Neural cell (in vitro differentiated cells): ENCODE measurements at regions not wholly inside any gene's neighbourhood (a gene's known extent, or its start where the extent isn't known, plus 50 kb on each side); places are given as distances from the start of the nearest gene placed in this dataset.

Experiments
- H2AFZ ChIP-seq: fragments of 200-600, 300-800 bp; sonication (generic), shearing (Covaris generic); 2 replicates; pipeline ENCODE4 v1.6.0; 2014; ENCODE audit warnings: low read depth, mild to moderate bottlenecking, antibody characterized with exemption, low read length, moderate library complexity
- H3F3A ChIP-seq: fragments of 200-600 bp; shearing (Covaris generic); 2 replicates; pipeline ENCODE4 v1.6.1; 2016; ENCODE audit warnings: mild to moderate bottlenecking, moderate library complexity, mixed read lengths, antibody characterized with exemption, low read length; ENCODE audit not compliant: insufficient read depth, poor library complexity, severe bottlenecking
- H3K27ac ChIP-seq: fragments of 200-600, 300-800 bp; sonication (generic), shearing (Covaris generic); 2 replicates; pipeline ENCODE4 v1.5.1; 2014; ENCODE audit warnings: mild to moderate bottlenecking, low read length, moderate library complexity
- H3K27me3 ChIP-seq: fragments of 300-800, 200-600 bp; sonication (generic), shearing (Covaris generic); 2 replicates; pipeline ENCODE4 v1.6.0; 2014; ENCODE audit warnings: mild to moderate bottlenecking, low read depth, low read length, moderate library complexity; ENCODE audit not compliant: insufficient read depth
- H3K36me3 ChIP-seq: fragments of 300-800, 200-600 bp; sonication (generic), shearing (Covaris generic); 2 replicates; pipeline ENCODE4 v1.5.1; 2014; ENCODE audit warnings: mild to moderate bottlenecking, antibody characterized with exemption, low read length, moderate library complexity; ENCODE audit not compliant: insufficient read depth
- H3K4me2 ChIP-seq: fragments of 300-800, 200-600 bp; sonication (generic), shearing (Covaris generic); 2 replicates; pipeline ENCODE4 v1.6.0; 2014; ENCODE audit warnings: mild to moderate bottlenecking, low read length
- H3K4me3 ChIP-seq: fragments of 300-800, 200-600 bp; sonication (generic), shearing (Covaris generic); 2 replicates; pipeline ENCODE4 v1.5.1; 2014; ENCODE audit warnings: mild to moderate bottlenecking, low read length, moderate library complexity
- H3K79me2 ChIP-seq: fragments of 200-600 bp; shearing (Covaris generic); replicated peaks from 2 replicates; pipeline ENCODE4 v1.6.0; 2014; ENCODE audit warnings: mild to moderate bottlenecking, low read length, moderate library complexity; ENCODE audit not compliant: insufficient read depth
- H3K9ac ChIP-seq: fragments of 300-800, 200-600 bp; sonication (generic), shearing (Covaris generic); 2 replicates; pipeline ENCODE4 v1.6.1; 2016; ENCODE audit warnings: mild to moderate bottlenecking, low read length, mixed read lengths
- H3K9me2 ChIP-seq: fragments of 200-600 bp; shearing (Covaris generic); 2 replicates; pipeline ENCODE4 v1.6.1; 2016; ENCODE audit warnings: mild to moderate bottlenecking, low read length, mixed read lengths; ENCODE audit not compliant: insufficient read depth
- H3K9me3 ChIP-seq: fragments of 200-600, 300-800 bp; sonication (generic), shearing (Covaris generic); 2 replicates; pipeline ENCODE4 v1.6.1; 2016; ENCODE audit warnings: mild to moderate bottlenecking, mixed run types, low read length, moderate library complexity, mixed read lengths
- H4K20me1 ChIP-seq: fragments of 200-600 bp; shearing (Covaris generic); 2 replicates; pipeline ENCODE4 v1.6.1; 2016; ENCODE audit warnings: mild to moderate bottlenecking, mixed run types; ENCODE audit not compliant: insufficient read depth
- CTCF ChIP-seq: fragments of 450-650 bp; IDR thresholded peaks from 2 replicates; pipeline ENCODE4 v1.5.1; 2014; ENCODE audit warnings: antibody characterized with exemption, mild to moderate bottlenecking, moderate library complexity; ENCODE audit not compliant: poor library complexity, severe bottlenecking
- EP300 ChIP-seq: fragments of 450-650 bp; conservative IDR thresholded peaks from 2 replicates; pipeline ENCODE4 v1.6.1; 2014; ENCODE audit warnings: antibody characterized with exemption, mild to moderate bottlenecking, moderate library complexity; ENCODE audit not compliant: poor library complexity, severe bottlenecking
- EZH2 ChIP-seq: fragments of 200-600, 300-800 bp; shearing (Covaris generic), sonication (generic); IDR thresholded peaks from 2 replicates; pipeline ENCODE4 v1.6.1; 2014; ENCODE audit warnings: antibody characterized with exemption, low read length, borderline replicate concordance, mild to moderate bottlenecking; ENCODE audit not compliant: insufficient read depth, poor library complexity, severe bottlenecking
- MXI1 ChIP-seq: fragments of 450-650 bp; conservative IDR thresholded peaks from 2 replicates; pipeline ENCODE4 v1.6.1; 2014; ENCODE audit warnings: antibody characterized with exemption, mild to moderate bottlenecking; ENCODE audit not compliant: poor library complexity, severe bottlenecking
- POLR2AphosphoS5 ChIP-seq: IDR thresholded peaks from 2 replicates; pipeline ENCODE4 v1.6.1; 2012
- RAD21 ChIP-seq: fragments of 450-650 bp; conservative IDR thresholded peaks from 2 replicates; pipeline ENCODE4 v1.6.1; 2014; ENCODE audit warnings: antibody characterized with exemption, mild to moderate bottlenecking, moderate library complexity
- SMC3 ChIP-seq: fragments of 450-650 bp; conservative IDR thresholded peaks from 2 replicates; pipeline ENCODE4 v1.6.1; 2014; ENCODE audit warnings: antibody characterized with exemption, mild to moderate bottlenecking, moderate library complexity; ENCODE audit not compliant: poor library complexity
- TAF1 ChIP-seq: IDR thresholded peaks from 2 replicates; pipeline ENCODE4 v1.6.1; 2012; ENCODE audit warnings: low read depth
- TF ChIP-seq, protein P1 (sequence below): IDR thresholded peaks from 2 replicates; pipeline ENCODE4 v1.6.1; 2012; ENCODE audit warnings: borderline replicate concordance

DNA sequence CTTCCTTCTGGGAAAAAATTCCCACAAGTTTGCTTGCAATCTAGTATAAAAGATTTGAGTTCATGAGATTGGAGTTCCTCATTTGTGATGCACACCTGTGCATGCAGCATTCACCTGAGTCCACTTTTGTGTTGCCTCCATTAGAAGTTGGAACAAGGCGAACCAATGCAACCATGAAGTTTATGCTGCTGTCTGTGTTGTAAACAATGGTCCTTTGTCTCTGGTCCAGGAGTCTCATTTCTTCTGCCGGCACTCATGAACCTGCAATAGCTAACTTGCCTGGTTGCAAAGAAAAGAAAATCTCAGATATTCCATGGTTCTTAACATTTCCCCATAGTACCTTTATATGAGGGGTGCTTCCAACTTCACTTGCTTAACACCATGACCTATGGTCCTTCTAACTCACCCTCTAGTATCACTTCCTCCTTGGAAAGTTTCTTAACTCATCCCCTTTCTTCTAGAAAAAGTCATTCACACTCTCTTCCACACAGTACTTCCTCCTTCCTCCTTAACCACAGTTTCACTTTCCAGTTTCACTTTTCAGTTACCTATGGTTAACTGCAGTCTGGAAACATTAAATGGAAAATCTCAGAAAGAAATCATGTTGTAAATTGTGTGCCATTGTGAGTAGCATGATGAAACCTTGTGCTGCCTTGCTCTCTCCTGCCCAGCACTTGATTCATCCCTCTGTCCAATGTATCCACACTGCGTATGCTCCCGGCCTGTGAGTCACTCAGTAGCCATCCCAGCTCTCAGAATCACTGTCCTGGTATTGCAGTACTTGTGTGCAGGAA is 128.8 kb upstream of the TRIB2 start:
- H3K4me2 ChIP-seq: no peak overlapping the region
- no peak overlapping the region for H2AFZ ChIP-seq
- H3K27me3 ChIP-seq: no peaks in the 10 kb centered on the region

GRCh38 chr2:12588986-12589385 is 127.8 kb upstream of the TRIB2 start:
- Histone ChIP-seq H3K9me2 (no peaks in the 10 kb centered on the region), H3K4me2 (no peak overlapping the region), H3F3A (no peaks in the 10 kb centered on the region), H2AFZ (no peak overlapping the region), H3K4me3 (no peak overlapping the region), H3K27ac (no peak overlapping the region), H3K9ac (no peak overlapping the region), H4K20me1 (no peaks in the 10 kb centered on the region), H3K79me2 (no peaks in the 10 kb centered on the region), H3K27me3 (no peaks in the 10 kb centered on the region), H3K9me3 (no peaks in the 10 kb centered on the region), H3K36me3 (no peaks in the 10 kb centered on the region)
- TF ChIP-seq EP300 (no peak), CTCF (no peak), TAF1 (no peak)
- TF ChIP-seq, protein P1, sequence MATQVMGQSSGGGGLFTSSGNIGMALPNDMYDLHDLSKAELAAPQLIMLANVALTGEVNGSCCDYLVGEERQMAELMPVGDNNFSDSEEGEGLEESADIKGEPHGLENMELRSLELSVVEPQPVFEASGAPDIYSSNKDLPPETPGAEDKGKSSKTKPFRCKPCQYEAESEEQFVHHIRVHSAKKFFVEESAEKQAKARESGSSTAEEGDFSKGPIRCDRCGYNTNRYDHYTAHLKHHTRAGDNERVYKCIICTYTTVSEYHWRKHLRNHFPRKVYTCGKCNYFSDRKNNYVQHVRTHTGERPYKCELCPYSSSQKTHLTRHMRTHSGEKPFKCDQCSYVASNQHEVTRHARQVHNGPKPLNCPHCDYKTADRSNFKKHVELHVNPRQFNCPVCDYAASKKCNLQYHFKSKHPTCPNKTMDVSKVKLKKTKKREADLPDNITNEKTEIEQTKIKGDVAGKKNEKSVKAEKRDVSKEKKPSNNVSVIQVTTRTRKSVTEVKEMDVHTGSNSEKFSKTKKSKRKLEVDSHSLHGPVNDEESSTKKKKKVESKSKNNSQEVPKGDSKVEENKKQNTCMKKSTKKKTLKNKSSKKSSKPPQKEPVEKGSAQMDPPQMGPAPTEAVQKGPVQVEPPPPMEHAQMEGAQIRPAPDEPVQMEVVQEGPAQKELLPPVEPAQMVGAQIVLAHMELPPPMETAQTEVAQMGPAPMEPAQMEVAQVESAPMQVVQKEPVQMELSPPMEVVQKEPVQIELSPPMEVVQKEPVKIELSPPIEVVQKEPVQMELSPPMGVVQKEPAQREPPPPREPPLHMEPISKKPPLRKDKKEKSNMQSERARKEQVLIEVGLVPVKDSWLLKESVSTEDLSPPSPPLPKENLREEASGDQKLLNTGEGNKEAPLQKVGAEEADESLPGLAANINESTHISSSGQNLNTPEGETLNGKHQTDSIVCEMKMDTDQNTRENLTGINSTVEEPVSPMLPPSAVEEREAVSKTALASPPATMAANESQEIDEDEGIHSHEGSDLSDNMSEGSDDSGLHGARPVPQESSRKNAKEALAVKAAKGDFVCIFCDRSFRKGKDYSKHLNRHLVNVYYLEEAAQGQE: no peak

More for the DNA sequence above, 128.8 kb upstream of the TRIB2 start:
- no peaks in the 10 kb centered on the region for H3K9me3 ChIP-seq
- H3K27ac ChIP-seq: no peak overlapping the region
- H3K9ac ChIP-seq: no peak overlapping the region
- no peaks in the 10 kb centered on the region for H3K36me3 ChIP-seq
- no peak overlapping the region for H3K4me3 ChIP-seq
- H3K9me2 ChIP-seq: no peaks in the 10 kb centered on the region
- H3K79me2 ChIP-seq: no peaks in the 10 kb centered on the region
- no peak for TF ChIP-seq EZH2
- TF ChIP-seq RAD21: no peak
- TF ChIP-seq EP300: no peak
- H3F3A ChIP-seq: no peaks in the 10 kb centered on the region
- no peaks in the 10 kb centered on the region for H4K20me1 ChIP-seq

GRCh38 chr2:12589802-12590320 is 126.9 kb upstream of the TRIB2 start:
- H3K27me3 ChIP-seq: no peaks in the 10 kb centered on the region
- H4K20me1 ChIP-seq: no peaks in the 10 kb centered on the region
- H3K4me3 ChIP-seq: no peak overlapping the region
- no peaks in the 10 kb centered on the region for H3K9me3 ChIP-seq
- H3K27ac ChIP-seq: no peak overlapping the region
- H2AFZ ChIP-seq: no peak overlapping the region
- no peaks in the 10 kb centered on the region for H3F3A ChIP-seq
- no peak for TF ChIP-seq CTCF
- no peak for TF ChIP-seq SMC3
- TF ChIP-seq MXI1: no peak
- TF ChIP-seq EP300: no peak
- TF ChIP-seq, protein P1: no peak
- no peak for TF ChIP-seq POLR2AphosphoS5
- TF ChIP-seq EZH2: no peak
- no peak for TF ChIP-seq RAD21
- no peak for TF ChIP-seq TAF1
- H3K36me3 ChIP-seq: no peaks in the 10 kb centered on the region
- H3K79me2 ChIP-seq: no peaks in the 10 kb centered on the region
- no peak overlapping the region for H3K4me2 ChIP-seq
- H3K9ac ChIP-seq: no peak overlapping the region
- no peaks in the 10 kb centered on the region for H3K9me2 ChIP-seq
